Activated CD8-positive, alpha-beta T cell treated with anti-CD3 and anti-CD28 coated beads, Interleukin-2, amount 10 ng/mL, durations not matched to agents 7 days and 5 days (primary cell): ENCODE measurements at regions not wholly inside any gene's neighbourhood (a gene's known extent, or its start where the extent isn't known, plus 50 kb on each side); places are given as distances from the start of the nearest gene placed in this dataset.

ENCODE experiments used
- ATAC-seq: fragments of 150-1000 bp; cut with Tn5 transposase; one replicate; pipeline ENCODE4 v1.10.0; 2021; ENCODE audit warnings: moderate library complexity
- CTCF ChIA-PET: fragments of 350-600 bp; sonication (Branson Sonifier 250); formaldehyde crosslinking; loops from one replicate; lab custom pipeline; 2021; ENCODE audit warnings: antibody characterized with exemption; lab: Charles Lee
- POLR2A ChIA-PET: fragments of 350-600 bp; sonication (Branson Sonifier 250); formaldehyde crosslinking; loops from one replicate; lab custom pipeline; 2021; ENCODE audit warnings: antibody characterized with exemption; lab: Charles Lee
- DNase-seq: peaks from one replicate; pipeline ENCODE4 v3.0.0-alpha.2; 2020
- H3K27ac Mint-ChIP-seq: one replicate; pipeline ENCODE4 v1.8.0; 2021; ENCODE audit warnings: mild to moderate bottlenecking, mixed read lengths
- H3K27me3 Mint-ChIP-seq: one replicate; pipeline ENCODE4 v1.8.0; 2021; ENCODE audit warnings: low read depth, mixed read lengths
- H3K36me3 Mint-ChIP-seq: one replicate; pipeline ENCODE4 v1.8.0; 2021; ENCODE audit warnings: low read depth, mixed read lengths
- H3K4me1 Mint-ChIP-seq: one replicate; pipeline ENCODE4 v1.8.0; 2021; ENCODE audit warnings: low read depth, mixed read lengths
- H3K4me3 Mint-ChIP-seq: one replicate; pipeline ENCODE4 v1.8.0; 2021; ENCODE audit warnings: mild to moderate bottlenecking, mixed read lengths
- H3K9me3 Mint-ChIP-seq: one replicate; pipeline ENCODE4 v1.8.0; 2022; ENCODE audit warnings: mixed read lengths; ENCODE audit not compliant: insufficient read depth

- Mint-ChIP-seq H3K36me3 (no peaks in the 10 kb centered on the region), H3K4me1 (no peaks in the 10 kb centered on the region), H3K27me3 (no peaks in the 10 kb centered on the region), H3K4me3 (no peak overlapping the region), H3K9me3 (peaks cover 4% of the 10 kb centered on the region), H3K27ac (no peak overlapping the region)
- ATAC-seq (no peak), DNase-seq (no peak)
- ChIA-PET POLR2A (no interaction called here), CTCF (no interaction called here)
Measured at GRCh38 chr14:28502517-28502916, 264.1 kb upstream of the FOXG1 start.

- H3K27ac Mint-ChIP-seq: no peak overlapping the region
- ATAC-seq (no peak), DNase-seq (no peak)
- H3K36me3 Mint-ChIP-seq: no peaks in the 10 kb centered on the region
- no peak overlapping the region for H3K4me3 Mint-ChIP-seq
- H3K9me3 Mint-ChIP-seq: peaks cover 2% of the 10 kb centered on the region
- ChIA-PET POLR2A (no interaction called here), CTCF (no interaction called here)
- no peaks in the 10 kb centered on the region for H3K4me1 Mint-ChIP-seq
- no peaks in the 10 kb centered on the region for H3K27me3 Mint-ChIP-seq
Measured at GRCh38 chr14:28515571-28515970, 251.0 kb upstream of the FOXG1 start.

- no peak for DNase-seq
- CTCF ChIA-PET: no interaction called here
- ATAC-seq: no peak
- POLR2A ChIA-PET: no interaction called here
- Mint-ChIP-seq H3K4me1 (no peaks in the 10 kb centered on the region), H3K36me3 (no peaks in the 10 kb centered on the region), H3K9me3 (peaks cover 26% of the 10 kb centered on the region), H3K4me3 (no peak overlapping the region), H3K27ac (no peak overlapping the region), H3K27me3 (no peaks in the 10 kb centered on the region)
Measured at GRCh38 chr14:28536889-28537288, 229.7 kb upstream of the FOXG1 start.

GRCh38 chr14:28542040-28542439, 224.5 kb upstream of the FOXG1 start:
- Mint-ChIP-seq H3K27ac (no peak overlapping the region), H3K4me1 (no peaks in the 10 kb centered on the region), H3K27me3 (no peaks in the 10 kb centered on the region), H3K4me3 (no peak overlapping the region), H3K9me3 (peaks cover 16% of the 10 kb centered on the region), H3K36me3 (no peaks in the 10 kb centered on the region)
- ChIA-PET POLR2A (no interaction called here), CTCF (no interaction called here)
- no peak for ATAC-seq
- no peak for DNase-seq

- Mint-ChIP-seq H3K36me3 (no peaks in the 10 kb centered on the region), H3K27ac (no peak overlapping the region), H3K9me3 (peaks cover 13% of the 10 kb centered on the region), H3K4me1 (no peaks in the 10 kb centered on the region), H3K4me3 (no peak overlapping the region), H3K27me3 (no peaks in the 10 kb centered on the region)
- ATAC-seq: no peak
- CTCF ChIA-PET: no interaction called here
- DNase-seq: no peak
- POLR2A ChIA-PET: no interaction called here
Measured at GRCh38 chr14:28565345-28565744, 201.2 kb upstream of the FOXG1 start.

- Mint-ChIP-seq H3K4me3 (no peak overlapping the region), H3K9me3 (peaks cover 10% of the 10 kb centered on the region), H3K36me3 (no peaks in the 10 kb centered on the region), H3K27me3 (no peaks in the 10 kb centered on the region), H3K4me1 (no peaks in the 10 kb centered on the region), H3K27ac (no peak overlapping the region)
- ATAC-seq: no peak
- DNase-seq: no peak
- CTCF ChIA-PET: no interaction called here
- POLR2A ChIA-PET: no interaction called here
Measured at GRCh38 chr14:28570391-28570790, 196.2 kb upstream of the FOXG1 start.

- CTCF ChIA-PET: no interaction called here
- POLR2A ChIA-PET: no interaction called here
- no peaks in the 10 kb centered on the region for H3K4me1 Mint-ChIP-seq
- DNase-seq (no peak), ATAC-seq (no peak)
- peaks cover 10% of the 10 kb centered on the region for H3K9me3 Mint-ChIP-seq
- no peaks in the 10 kb centered on the region for H3K36me3 Mint-ChIP-seq
- no peak overlapping the region for H3K27ac Mint-ChIP-seq
- no peaks in the 10 kb centered on the region for H3K27me3 Mint-ChIP-seq
- no peak overlapping the region for H3K4me3 Mint-ChIP-seq
Measured at GRCh38 chr14:28571636-28572035, 195.0 kb upstream of the FOXG1 start.

GRCh38 chr14:28576523-28576922, 190.1 kb upstream of the FOXG1 start:
- no peaks in the 10 kb centered on the region for H3K27me3 Mint-ChIP-seq
- no peaks in the 10 kb centered on the region for H3K4me1 Mint-ChIP-seq
- CTCF ChIA-PET: interaction anchor here (1.2 kb wide), 1 partner anchor 23 kb away, joined by 4 read pairs; no protein-coding TSS in a partner anchor
- no peak overlapping the region for H3K4me3 Mint-ChIP-seq
- DNase-seq: no peak
- H3K9me3 Mint-ChIP-seq: peaks cover 5% of the 10 kb centered on the region
- POLR2A ChIA-PET: no interaction called here
- no peak for ATAC-seq
- H3K36me3 Mint-ChIP-seq: no peaks in the 10 kb centered on the region
- no peak overlapping the region for H3K27ac Mint-ChIP-seq

- no peak overlapping the region for H3K27ac Mint-ChIP-seq
- no peaks in the 10 kb centered on the region for H3K4me1 Mint-ChIP-seq
- ATAC-seq (no peak), DNase-seq (no peak)
- no peaks in the 10 kb centered on the region for H3K36me3 Mint-ChIP-seq
- H3K9me3 Mint-ChIP-seq: peaks cover 5% of the 10 kb centered on the region
- H3K27me3 Mint-ChIP-seq: no peaks in the 10 kb centered on the region
- ChIA-PET POLR2A (no interaction called here), CTCF (interaction anchor here (1.2 kb wide), 1 partner anchor 22 kb away, joined by 4 read pairs; no protein-coding TSS in a partner anchor)
- H3K4me3 Mint-ChIP-seq: no peak overlapping the region
Measured at GRCh38 chr14:28577187-28577586, 189.4 kb upstream of the FOXG1 start.

- DNase-seq (no peak), ATAC-seq (no peak)
- no peak overlapping the region for H3K4me3 Mint-ChIP-seq
- H3K4me1 Mint-ChIP-seq: no peaks in the 10 kb centered on the region
- no peaks in the 10 kb centered on the region for H3K36me3 Mint-ChIP-seq
- no peak overlapping the region for H3K27ac Mint-ChIP-seq
- peaks cover 5% of the 10 kb centered on the region for H3K9me3 Mint-ChIP-seq
- CTCF ChIA-PET: interaction anchor here (1.2 kb wide), 1 partner anchor 21 kb away, joined by 4 read pairs; no protein-coding TSS in a partner anchor
- H3K27me3 Mint-ChIP-seq: no peaks in the 10 kb centered on the region
- POLR2A ChIA-PET: no interaction called here
Measured at GRCh38 chr14:28577711-28578131, 188.9 kb upstream of the FOXG1 start.

GRCh38 chr14:28584951-28585350, 181.6 kb upstream of the FOXG1 start:
- Mint-ChIP-seq H3K27me3 (no peaks in the 10 kb centered on the region), H3K4me1 (no peaks in the 10 kb centered on the region), H3K9me3 (peaks cover 19% of the 10 kb centered on the region), H3K27ac (no peak overlapping the region), H3K4me3 (no peak overlapping the region), H3K36me3 (no peaks in the 10 kb centered on the region)
- no peak for DNase-seq
- ChIA-PET CTCF (no interaction called here), POLR2A (no interaction called here)
- ATAC-seq: no peak

GRCh38 chr14:28589792-28590191, 176.8 kb upstream of the FOXG1 start:
- no peak overlapping the region for H3K4me3 Mint-ChIP-seq
- CTCF ChIA-PET: no interaction called here
- H3K9me3 Mint-ChIP-seq: peaks cover 23% of the 10 kb centered on the region
- no peaks in the 10 kb centered on the region for H3K27me3 Mint-ChIP-seq
- H3K27ac Mint-ChIP-seq: no peak overlapping the region
- DNase-seq (no peak), ATAC-seq (no peak)
- POLR2A ChIA-PET: no interaction called here
- H3K36me3 Mint-ChIP-seq: no peaks in the 10 kb centered on the region
- no peaks in the 10 kb centered on the region for H3K4me1 Mint-ChIP-seq

- H3K27ac Mint-ChIP-seq: no peak overlapping the region
- H3K4me1 Mint-ChIP-seq: no peaks in the 10 kb centered on the region
- ATAC-seq (no peak), DNase-seq (no peak)
- POLR2A ChIA-PET: no interaction called here
- no peaks in the 10 kb centered on the region for H3K36me3 Mint-ChIP-seq
- peaks cover 4% of the 10 kb centered on the region for H3K9me3 Mint-ChIP-seq
- CTCF ChIA-PET: no interaction called here
- no peak overlapping the region for H3K4me3 Mint-ChIP-seq
- no peaks in the 10 kb centered on the region for H3K27me3 Mint-ChIP-seq
Measured at GRCh38 chr14:28596391-28596790, 170.2 kb upstream of the FOXG1 start.
